Ishikawa (cell line): ENCODE measurements at regions not wholly inside any gene's neighbourhood (a gene's known extent, or its start where the extent isn't known, plus 50 kb on each side); places are given as distances from the start of the nearest gene placed in this dataset.

Source experiments
- EGR1 ChIP-seq: IDR thresholded peaks from 2 replicates; pipeline ENCODE4 v1.6.1; 2012
- EP300 ChIP-seq: IDR thresholded peaks from 2 replicates; pipeline ENCODE4 v1.6.1; 2012; ENCODE audit warnings: borderline replicate concordance
- MAX ChIP-seq: IDR thresholded peaks from 2 replicates; pipeline ENCODE4 v1.6.1; 2012
- RAD21 ChIP-seq: IDR thresholded peaks from 2 replicates; pipeline ENCODE4 v1.6.1; 2012; ENCODE audit warnings: low read depth

- TF ChIP-seq EGR1: no peak
- TF ChIP-seq MAX: no peak
- no peak for TF ChIP-seq EP300
- no peak for TF ChIP-seq RAD21
Measured at GRCh38 chr15:26433060-26433459, 339.8 kb downstream of the GABRB3 start.
